Liver (tissue), 7 donors: ENCODE measurements at regions not wholly inside any gene's neighbourhood (a gene's known extent, or its start where the extent isn't known, plus 50 kb on each side); places are given as distances from the start of the nearest gene placed in this dataset.

ENCODE experiments used
- DNase-seq: peaks from one replicate; pipeline ENCODE4 v3.0.0-alpha.2; 2017; ENCODE audit warnings: low spot score
- H3K27ac ChIP-seq, 2 donors: one replicate each; pipeline ENCODE4 v1.7.0; 2013; ENCODE audit warnings: inconsistent platforms in 2 of 2, low read length in 2 of 2, control low read depth in 1 of 2, low read depth in 1 of 2, mild to moderate bottlenecking in 1 of 2
- H3K27me3 ChIP-seq, 4 donors: one replicate each; pipeline versions ENCODE4 v1.6.1 to v1.7.0; 2013; ENCODE audit warnings: low read length in 3 of 4, inconsistent platforms in 1 of 4, mild to moderate bottlenecking in 1 of 4, moderate library complexity in 1 of 4; ENCODE audit not compliant: control insufficient read depth in 4 of 4, insufficient read depth in 4 of 4
- H3K36me3 ChIP-seq, 4 donors: one replicate each; pipeline versions ENCODE4 v1.6.1 to v1.7.0; 2013; ENCODE audit warnings: low read length in 3 of 4, mild to moderate bottlenecking in 3 of 4, low read depth in 1 of 4, moderate library complexity in 1 of 4; ENCODE audit not compliant: control insufficient read depth in 4 of 4, insufficient read depth in 3 of 4
- H3K4me1 ChIP-seq, 4 donors: one replicate each; pipeline versions ENCODE4 v1.6.1 to v1.7.0; 2013; ENCODE audit warnings: low read length in 3 of 4, mild to moderate bottlenecking in 3 of 4, moderate library complexity in 1 of 4; ENCODE audit not compliant: control insufficient read depth in 4 of 4, insufficient read depth in 4 of 4
- H3K4me3 ChIP-seq, 3 donors: one replicate each; pipeline versions ENCODE4 v1.6.1 to v1.7.0; 2013; ENCODE audit warnings: low read length in 3 of 3, control low read depth in 1 of 3, low read depth in 1 of 3, mild to moderate bottlenecking in 1 of 3
- H3K9ac ChIP-seq, 2 donors: one replicate each; pipeline ENCODE4 v1.7.0; 2013; ENCODE audit warnings: low read length in 2 of 2, mild to moderate bottlenecking in 2 of 2, moderate library complexity in 2 of 2, control low read depth in 1 of 2, low read depth in 1 of 2
- H3K9me3 ChIP-seq, 4 donors: one replicate each; pipeline versions ENCODE4 v1.6.1 to v1.7.0; 2013; ENCODE audit warnings: low read length in 3 of 4; ENCODE audit not compliant: control insufficient read depth in 4 of 4
- ATF3 ChIP-seq: IDR thresholded peaks from 2 replicates; pipeline ENCODE4 v1.6.1; 2016; ENCODE audit warnings: antibody characterized with exemption
- FOXA1 ChIP-seq: IDR thresholded peaks from 2 replicates; pipeline ENCODE4 v1.6.1; 2016; ENCODE audit warnings: antibody characterized with exemption
- HNF4A ChIP-seq, 2 donors: conservative IDR thresholded peaks; 2 replicates each; pipeline ENCODE4 v1.6.1; 2016; ENCODE audit warnings: antibody characterized with exemption in 2 of 2, mild to moderate bottlenecking in 2 of 2
- HNF4G ChIP-seq: IDR thresholded peaks from 2 replicates; pipeline ENCODE4 v1.6.1; 2016; ENCODE audit warnings: antibody characterized with exemption
- MAX ChIP-seq: IDR thresholded peaks from 2 replicates; pipeline ENCODE4 v1.6.1; 2016; ENCODE audit warnings: antibody characterized with exemption
- NR2F2 ChIP-seq: IDR thresholded peaks from 2 replicates; pipeline ENCODE4 v1.6.1; 2016; ENCODE audit warnings: antibody characterized with exemption
- RAD21 ChIP-seq, 2 donors: IDR thresholded peaks; 2 replicates each; pipeline ENCODE4 v1.6.1; 2016; ENCODE audit warnings: antibody characterized with exemption in 2 of 2, mild to moderate bottlenecking in 2 of 2
- REST ChIP-seq: IDR thresholded peaks from 2 replicates; pipeline ENCODE4 v1.6.1; 2016; ENCODE audit warnings: antibody characterized with exemption, mild to moderate bottlenecking
- RXRA ChIP-seq, 2 donors: IDR thresholded peaks; 2 replicates each; pipeline ENCODE4 v1.6.1; 2017 to 2018; ENCODE audit warnings: antibody characterized with exemption in 2 of 2, mild to moderate bottlenecking in 1 of 2
- TAF1 ChIP-seq: conservative IDR thresholded peaks from 2 replicates; pipeline ENCODE4 v1.6.1; 2016; ENCODE audit warnings: antibody characterized with exemption, mild to moderate bottlenecking
- WGBS: extraction: QIAGEN DNeasy Blood & Tissue Kit; methylation state at CpG from one replicate; pipeline ENCODE4 v1.1.7; 2013; 5-methylcytosine and 5-hydroxymethylcytosine counted together
- TF ChIP-seq, protein P1 (sequence below): IDR thresholded peaks from 2 replicates; pipeline ENCODE4 v1.6.1; 2016; ENCODE audit warnings: antibody characterized with exemption
- donor health status: healthy.
- donor health status: healthy.
- donor health status: healthy.
- donor health status: healthy.

- H3K27me3 ChIP-seq = no peaks in the 10 kb centered on the region
- H3K9me3 ChIP-seq = no peaks in the 10 kb centered on the region
- H3K36me3 ChIP-seq = no peaks in the 10 kb centered on the region
- no peak overlapping the region for H3K27ac ChIP-seq
- no peak overlapping the region for H3K9ac ChIP-seq
- WGBS = 85% methylated on average over 2 of the region's 2 CpGs
- TF ChIP-seq RXRA (IDR thresholded peaks at IDR 0.05) (no peak), TAF1 (no peak), HNF4A (conservative IDR thresholded peaks at IDR 0.05) (no peak)
- TF ChIP-seq, protein P1, sequence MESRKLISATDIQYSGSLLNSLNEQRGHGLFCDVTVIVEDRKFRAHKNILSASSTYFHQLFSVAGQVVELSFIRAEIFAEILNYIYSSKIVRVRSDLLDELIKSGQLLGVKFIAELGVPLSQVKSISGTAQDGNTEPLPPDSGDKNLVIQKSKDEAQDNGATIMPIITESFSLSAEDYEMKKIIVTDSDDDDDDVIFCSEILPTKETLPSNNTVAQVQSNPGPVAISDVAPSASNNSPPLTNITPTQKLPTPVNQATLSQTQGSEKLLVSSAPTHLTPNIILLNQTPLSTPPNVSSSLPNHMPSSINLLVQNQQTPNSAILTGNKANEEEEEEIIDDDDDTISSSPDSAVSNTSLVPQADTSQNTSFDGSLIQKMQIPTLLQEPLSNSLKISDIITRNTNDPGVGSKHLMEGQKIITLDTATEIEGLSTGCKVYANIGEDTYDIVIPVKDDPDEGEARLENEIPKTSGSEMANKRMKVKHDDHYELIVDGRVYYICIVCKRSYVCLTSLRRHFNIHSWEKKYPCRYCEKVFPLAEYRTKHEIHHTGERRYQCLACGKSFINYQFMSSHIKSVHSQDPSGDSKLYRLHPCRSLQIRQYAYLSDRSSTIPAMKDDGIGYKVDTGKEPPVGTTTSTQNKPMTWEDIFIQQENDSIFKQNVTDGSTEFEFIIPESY = no peak
- no peak overlapping the region for H3K4me3 ChIP-seq
- H3K4me1 ChIP-seq = no peaks in the 10 kb centered on the region
- no peak for DNase-seq
Observed at GRCh38 chr5:110356677-110357076, 369.8 kb downstream of the TMEM232 start.

- Histone ChIP-seq H3K27me3 (no peaks in the 10 kb centered on the region), H3K4me3 (no peak overlapping the region), H3K36me3 (no peaks in the 10 kb centered on the region), H3K27ac (no peak overlapping the region), H3K9me3 (no peaks in the 10 kb centered on the region), H3K9ac (no peak overlapping the region), H3K4me1 (no peaks in the 10 kb centered on the region)
- 83% methylated on average over 1 of the region's 1 CpG for WGBS
- DNase-seq = no peak
- no peak for TF ChIP-seq FOXA1
- no peak for TF ChIP-seq NR2F2
- TF ChIP-seq RAD21 (IDR thresholded peaks at IDR 0.05) = no peak
- no peak for TF ChIP-seq ATF3
- TF ChIP-seq REST = no peak
- no peak for TF ChIP-seq HNF4G
- TF ChIP-seq, protein P1 = no peak
- TF ChIP-seq RXRA (IDR thresholded peaks at IDR 0.05) = no peak
- TF ChIP-seq MAX = no peak
Observed at GRCh38 chr5:110359221-110359620, 367.2 kb downstream of the TMEM232 start.
